NCI-H1417 treated with DMSO at 0.1 percent for 48 hours (cell line): ENCODE measurements at regions not wholly inside any gene's neighbourhood (a gene's known extent, or its start where the extent isn't known, plus 50 kb on each side); places are given as distances from the start of the nearest gene placed in this dataset.
"Not testable (repeated sequence)": the region's sequence is repeated elsewhere in the genome, so short reads cannot be mapped to it uniquely, and the experiment has no call there.

Source experiments
- DNase-seq: peaks from one replicate; lab custom pipeline; 2025; lab: John Stamatoyannopoulos, UW

DNA sequence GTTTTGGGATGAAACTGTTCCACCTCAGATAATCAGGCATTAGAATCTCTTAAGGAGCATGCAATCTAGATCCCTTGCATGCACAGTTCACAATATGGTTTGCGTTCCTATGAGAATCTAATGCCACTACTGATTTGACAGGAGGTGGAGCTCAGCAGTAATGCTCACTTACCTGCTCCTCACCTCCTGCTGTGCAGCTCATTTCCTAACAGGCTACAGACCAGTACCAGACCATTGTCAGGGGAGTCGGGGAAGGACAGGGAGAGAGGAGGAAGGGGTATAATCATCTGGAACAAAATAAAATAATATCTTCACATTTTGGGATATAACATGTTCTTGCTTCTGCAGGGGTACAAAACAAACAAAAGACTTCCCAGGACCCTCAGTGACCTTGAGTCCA is 532.0 kb upstream of the FSHR start:
- DNase-seq: no peak

DNA sequence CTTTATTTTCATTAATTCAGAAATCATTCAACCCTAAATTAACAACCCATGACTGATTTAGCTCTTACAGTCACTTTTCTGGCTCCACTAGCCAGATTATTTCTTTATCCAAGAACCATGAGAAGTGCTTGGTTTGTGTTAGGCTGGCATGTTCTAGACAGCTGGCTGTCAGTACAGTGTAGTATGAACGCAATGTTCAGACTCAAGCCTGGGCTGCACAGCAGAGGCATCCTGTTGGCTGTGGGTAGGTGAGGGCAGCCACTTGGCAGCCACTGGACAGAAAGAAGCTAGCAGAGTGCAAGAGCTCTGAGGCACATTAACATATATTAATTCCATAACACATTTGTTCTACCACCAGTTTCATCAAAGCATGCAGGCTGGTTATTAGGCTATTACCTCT is 522.9 kb upstream of the FSHR start:
- DNase-seq: no peak

DNA sequence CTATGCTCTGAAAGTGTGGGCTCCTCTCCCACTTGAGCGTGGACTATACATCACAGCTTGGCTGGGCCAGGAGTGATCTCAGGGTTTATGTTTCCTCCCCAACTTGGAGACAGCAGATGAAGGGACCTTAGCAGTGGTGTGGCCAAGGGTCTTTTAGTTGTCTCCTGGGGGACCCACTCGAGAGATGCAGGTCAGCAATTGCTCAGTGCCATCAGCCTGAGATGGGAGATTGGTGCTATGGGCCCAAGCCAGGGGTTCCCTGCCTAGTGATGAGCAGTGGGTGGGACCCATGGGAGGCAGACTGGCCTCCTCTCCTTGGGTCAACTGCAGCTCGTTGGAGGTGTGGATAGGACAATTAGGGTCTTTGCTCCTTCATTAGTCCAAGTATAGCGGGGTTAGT is 510.5 kb upstream of the FSHR start:
- DNase-seq: no peak

- no peak for DNase-seq
These were observed 507.5 kb upstream of the FSHR start for GRCh38 chr2:49661809-49662208.

DNA sequence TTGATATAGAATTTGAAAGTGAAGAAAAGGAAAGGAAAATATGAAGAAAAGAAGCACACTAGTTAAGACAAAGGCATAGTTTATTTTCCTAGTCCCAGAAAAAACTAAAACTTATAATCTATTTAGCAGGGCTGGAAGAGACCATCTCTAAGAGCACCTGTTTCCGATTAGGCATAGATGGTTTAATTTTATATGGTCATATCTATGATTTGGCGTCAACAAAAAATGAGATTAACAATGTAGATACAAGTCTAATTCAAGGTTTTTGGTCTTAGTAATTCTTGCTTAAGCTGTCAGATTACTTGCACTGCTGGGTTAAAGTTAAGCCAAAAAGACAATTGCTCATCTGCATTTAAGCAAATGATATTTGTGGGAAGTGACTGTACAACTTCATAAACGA is 502.5 kb upstream of the FSHR start:
- no peak for DNase-seq

- no peak for DNase-seq
These were observed 488.8 kb upstream of the FSHR start for GRCh38 chr2:49643149-49643548.

- DNase-seq: no peak
These were observed 486.3 kb upstream of the FSHR start for GRCh38 chr2:49640630-49641029.

DNA sequence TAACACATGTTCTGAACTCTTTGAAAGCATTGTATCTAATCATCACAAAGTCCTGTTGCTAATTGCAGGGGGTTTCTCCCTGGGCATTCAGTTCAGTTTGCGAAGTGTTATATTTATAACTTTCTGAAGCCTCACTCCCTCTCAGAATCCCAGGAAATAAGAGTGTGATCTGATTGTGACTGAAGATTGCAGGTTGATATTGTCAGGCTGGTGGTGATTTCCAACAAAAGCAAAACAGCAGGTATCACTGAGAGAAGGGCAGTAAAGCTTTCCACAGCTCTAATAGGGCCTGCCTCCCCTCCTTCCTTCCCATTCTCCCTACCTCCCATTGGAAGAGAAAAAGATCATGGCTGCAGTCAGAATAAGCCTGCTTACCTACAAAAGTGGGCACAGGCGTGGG is 466.7 kb upstream of the FSHR start:
- no peak for DNase-seq

- DNase-seq: no peak
These were observed 465.5 kb upstream of the FSHR start for GRCh38 chr2:49619804-49620203.

- DNase-seq: no peak
These were observed 464.2 kb upstream of the FSHR start for GRCh38 chr2:49618491-49618890.

DNA sequence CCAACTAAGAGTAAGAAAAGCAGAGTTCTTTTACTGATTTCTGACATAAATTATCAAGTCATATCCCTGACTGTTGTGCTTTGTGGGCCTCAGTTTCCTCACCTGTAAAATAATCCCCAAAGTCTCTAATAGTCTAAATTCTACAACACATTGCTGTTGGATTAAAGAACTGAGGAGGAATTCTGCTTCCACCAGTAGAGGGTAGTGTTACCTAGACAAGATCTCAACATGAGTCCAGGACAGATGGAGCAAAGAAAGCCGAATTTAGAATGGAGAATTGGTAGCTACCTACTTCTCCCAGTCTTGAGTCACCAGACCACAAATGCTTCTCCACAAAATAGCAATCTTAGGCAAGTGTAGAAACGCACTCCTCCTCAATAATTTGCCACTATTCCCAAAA is 462.5 kb upstream of the FSHR start:
- no peak for DNase-seq

DNA sequence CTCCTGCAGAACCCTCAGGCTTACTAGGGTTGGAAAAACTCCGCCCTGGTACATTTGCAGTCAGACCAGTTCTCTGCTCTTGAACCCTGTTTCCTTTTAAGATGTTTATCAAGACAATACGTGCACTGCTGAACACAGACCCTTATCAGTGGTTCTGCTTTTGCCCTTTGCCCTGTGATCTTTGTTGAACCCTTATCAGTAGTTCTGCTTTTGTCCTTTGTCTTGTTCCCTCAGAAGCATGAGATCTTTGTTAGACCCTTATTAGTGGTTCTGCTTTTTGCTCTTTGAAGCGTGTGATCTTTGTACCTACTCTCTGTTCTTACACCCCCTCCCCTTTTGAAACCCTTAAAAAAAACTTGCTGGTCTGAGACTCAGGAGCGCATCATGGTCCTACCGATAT is 457.5 kb upstream of the FSHR start:
- not testable (repeated sequence) for DNase-seq

GRCh38 chr2:49600524-49600923 is 446.2 kb upstream of the FSHR start:
- DNase-seq: no peak

DNA sequence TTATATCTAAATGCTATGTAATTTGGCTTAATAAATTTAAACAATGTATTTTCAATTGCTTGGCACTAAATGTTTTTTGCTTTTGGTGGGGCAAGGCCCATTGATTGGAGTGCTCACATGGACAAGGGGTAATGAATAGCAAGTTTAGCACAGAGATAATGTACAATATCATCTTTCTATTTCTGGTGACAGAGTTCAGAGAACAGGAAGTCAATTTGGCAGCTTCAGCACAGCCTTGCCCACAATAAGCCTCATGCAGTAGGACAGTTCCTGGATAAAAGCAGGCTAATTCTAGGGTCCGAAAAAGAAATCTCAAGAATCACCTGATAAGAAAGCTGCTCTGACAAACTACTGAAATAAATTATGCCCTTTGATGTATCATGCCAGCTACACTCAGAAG is 443.9 kb upstream of the FSHR start:
- DNase-seq: no peak

- no peak for DNase-seq
These were observed 431.6 kb upstream of the FSHR start for GRCh38 chr2:49585921-49586320.

DNA sequence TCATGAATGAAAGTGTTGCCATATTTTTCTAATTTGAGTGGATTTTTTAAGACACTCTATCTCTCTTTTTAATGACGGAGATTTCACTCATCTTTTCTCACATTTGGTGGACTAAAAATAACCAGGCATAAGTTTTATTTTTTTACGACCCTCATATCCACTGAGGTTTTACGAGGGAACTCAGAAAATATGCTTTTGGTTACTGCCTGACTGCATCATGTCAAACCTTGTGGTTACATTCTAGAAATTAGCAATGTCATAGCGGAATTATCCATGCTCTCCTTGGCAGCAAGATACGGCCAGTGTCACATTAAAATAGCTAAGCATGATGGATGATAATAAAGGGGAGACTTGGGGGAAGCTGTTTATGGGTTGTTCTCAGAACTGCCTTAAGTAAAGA is 428.6 kb upstream of the FSHR start:
- no peak for DNase-seq

DNA sequence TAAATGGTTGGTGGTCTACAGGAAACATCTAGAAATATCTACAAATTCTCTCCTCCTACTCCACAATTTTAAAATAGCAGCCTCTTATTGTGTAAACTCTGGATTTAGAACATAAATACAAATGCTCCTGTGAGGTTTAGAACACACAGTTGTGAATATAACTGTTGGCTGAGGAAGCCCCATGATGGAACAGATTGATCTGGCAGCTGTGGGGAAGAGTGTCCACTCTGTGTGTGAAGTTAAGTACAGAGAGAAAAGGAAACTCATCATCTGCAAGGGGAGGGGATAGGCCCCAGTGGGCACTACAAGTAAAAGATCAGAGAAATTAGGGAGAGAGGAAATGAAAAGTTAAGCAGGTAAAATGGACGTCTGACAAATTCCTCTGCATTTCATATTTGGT is 422.7 kb upstream of the FSHR start:
- DNase-seq: no peak

- no peak for DNase-seq
These were observed 414.9 kb upstream of the FSHR start for GRCh38 chr2:49569176-49569575.

DNA sequence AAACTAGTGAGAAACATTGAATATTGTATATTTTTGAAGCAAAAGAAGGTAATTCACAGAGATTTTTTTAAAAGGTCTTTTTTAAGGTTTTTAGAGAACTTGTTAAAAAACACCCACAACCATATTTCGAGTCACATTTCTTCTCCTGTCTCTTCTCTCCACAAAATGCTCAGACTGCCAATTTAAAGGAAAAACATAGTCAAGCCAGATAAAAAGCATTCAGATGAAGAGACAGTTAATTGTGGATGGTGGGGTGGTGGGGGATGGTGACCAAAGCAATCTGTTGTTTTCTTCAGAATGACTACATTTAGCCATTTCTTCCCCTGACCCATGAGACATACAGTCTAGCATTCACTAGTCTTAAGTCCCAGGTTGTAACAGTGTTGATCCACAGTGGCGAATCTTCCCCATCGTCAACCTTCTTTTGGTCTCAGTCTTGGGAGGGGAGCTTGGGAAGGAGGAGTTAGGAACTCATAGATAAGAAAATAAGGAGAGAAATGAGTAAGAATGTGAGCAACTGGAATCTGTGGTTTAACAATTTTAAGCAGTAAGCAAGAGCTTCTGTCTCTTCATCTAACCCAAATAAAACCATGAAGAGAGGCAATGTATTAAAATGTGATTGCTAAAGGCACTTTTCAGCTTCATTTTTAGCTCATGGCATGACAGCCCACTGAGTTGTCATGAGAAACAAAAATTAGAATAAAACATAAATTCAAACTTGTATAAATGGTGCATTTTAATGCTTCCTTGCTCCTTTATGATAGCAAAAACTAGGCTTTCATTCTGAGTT is 413.7 kb upstream of the FSHR start:
- DNase-seq: no peak

DNA sequence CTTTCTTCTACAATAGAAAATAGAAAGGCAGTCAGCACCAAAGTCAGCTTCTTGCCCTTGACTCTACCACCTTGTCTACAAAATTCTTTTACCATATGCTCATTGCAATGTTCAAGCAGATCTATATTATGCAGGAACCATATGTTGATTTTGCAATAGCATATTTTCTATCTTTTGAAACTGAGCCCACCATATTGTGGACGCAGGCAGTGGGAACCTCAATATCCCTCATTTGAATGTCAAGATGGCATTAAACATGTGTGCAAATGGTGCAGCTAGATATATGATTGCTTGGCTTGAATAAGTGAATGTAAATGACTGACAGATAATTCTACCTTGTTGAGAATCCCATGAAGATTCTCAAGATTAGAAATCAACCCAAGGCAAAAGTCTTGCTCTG is 412.7 kb upstream of the FSHR start:
- DNase-seq: no peak

DNA sequence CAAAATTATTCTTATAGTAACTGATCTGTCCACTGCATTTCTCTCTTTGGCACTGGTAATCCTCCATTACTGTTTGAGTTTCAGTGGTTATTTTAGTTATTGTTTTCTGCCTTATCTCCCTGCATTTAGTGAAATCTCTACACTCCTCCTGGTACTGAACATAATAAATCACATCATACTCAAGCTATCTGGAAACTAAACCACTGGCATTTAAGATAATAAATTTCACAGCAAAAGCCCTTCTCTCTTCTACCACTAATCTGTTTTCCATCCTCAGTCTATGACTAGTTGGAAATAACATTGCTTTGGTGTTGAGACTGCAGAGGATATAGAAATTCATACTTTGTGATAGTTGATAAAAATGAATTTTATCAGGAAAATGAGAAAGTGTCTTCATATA is 399.3 kb upstream of the FSHR start:
- no peak for DNase-seq

DNA sequence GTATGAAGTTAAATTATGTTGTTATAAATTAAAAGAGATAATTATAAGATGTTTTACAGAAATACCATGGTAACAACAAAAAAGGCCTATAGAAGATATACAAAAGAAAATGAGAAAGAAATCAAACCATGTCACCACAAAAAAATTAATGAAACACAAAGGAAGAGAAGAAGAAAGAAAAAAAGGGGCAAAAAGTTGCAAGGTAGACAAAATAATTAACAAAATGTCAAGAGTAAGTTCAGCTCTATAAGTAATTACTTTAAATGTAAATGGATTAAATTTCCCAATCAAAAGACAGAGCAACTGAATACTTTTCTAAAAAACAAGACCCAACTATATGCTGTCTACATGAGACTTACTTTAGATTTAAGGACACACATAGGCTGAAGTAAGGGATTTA is 378.4 kb upstream of the FSHR start:
- DNase-seq: no peak

- DNase-seq: no peak
These were observed 361.9 kb upstream of the FSHR start for GRCh38 chr2:49515996-49516782.

DNA sequence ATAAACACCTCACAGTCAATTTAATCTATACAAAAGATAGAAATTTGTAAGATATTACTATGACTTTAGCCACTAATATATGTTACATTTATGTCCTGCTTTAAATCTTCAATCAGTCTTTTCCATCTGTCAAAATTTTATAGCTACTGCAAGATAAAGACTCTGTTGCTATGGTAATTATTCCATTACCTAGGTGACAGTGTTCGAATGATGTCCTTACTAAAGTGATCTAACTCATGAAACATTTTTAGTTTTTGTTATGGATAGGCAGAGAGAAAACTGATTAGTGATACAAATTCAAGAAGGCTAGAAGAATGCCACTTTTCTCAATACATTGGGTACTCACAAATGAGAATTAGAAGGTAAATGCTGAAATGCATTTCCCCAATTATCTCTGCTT is 359.9 kb upstream of the FSHR start:
- no peak for DNase-seq
